ENCODE measurements at regions not wholly inside any gene's neighbourhood (a gene's known extent, or its start where the extent isn't known, plus 50 kb on each side); places are given as distances from the start of the nearest gene placed in this dataset.

- DNase-seq (peak in 2 of 3 donors; percentile 31 to 38), ATAC-seq (peak; percentile 31)
- Mint-ChIP-seq H3K27me3 (peaks cover 41% of the 10 kb centered on the region), H3K4me3 (peak overlapping the region; percentile 52), H3K36me3 (ENCODE audit: low read depth) (peaks cover 2% of the 10 kb centered on the region), H3K27ac (peak overlapping the region; percentile 45), H3K4me1 (peaks cover 14% of the 10 kb centered on the region)
- no peaks in the 10 kb centered on the region for H3K9me3 ChIP-seq (ENCODE audit: control insufficient read depth, low read length, poor library complexity, severe bottlenecking)
Observed at GRCh38 chr17:81345228-81346089, 49.8 kb upstream of the BAHCC1 start.

Data from T-helper 17 cell (primary cell).